ENCODE measurements at regions not wholly inside any gene's neighbourhood (a gene's known extent, or its start where the extent isn't known, plus 50 kb on each side); places are given as distances from the start of the nearest gene placed in this dataset.

DNA sequence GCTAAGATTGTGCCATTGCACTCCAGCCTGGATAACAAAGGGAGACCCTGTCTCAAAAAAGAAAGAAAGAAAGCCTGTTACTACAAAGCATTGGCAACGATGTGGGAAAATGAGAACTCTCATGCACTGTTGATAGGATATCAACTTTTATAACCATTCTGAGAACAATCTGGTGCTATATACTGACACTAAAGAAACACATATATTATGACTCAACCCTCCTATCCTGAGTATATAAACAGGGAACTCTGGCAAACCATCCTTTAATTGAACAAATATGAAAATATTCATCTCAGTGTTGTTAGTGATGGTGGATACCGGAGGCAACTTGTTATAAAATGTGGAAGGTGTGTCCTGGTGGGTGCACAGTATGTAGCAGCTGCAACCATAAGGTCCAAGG, 53.0 kb upstream of the SOD3 start:
- ATAC-seq (ENCODE audit: low read depth in 2 of 2) (no peak), DNase-seq (no peak)
- Mint-ChIP-seq H3K36me3 (no peaks in the 10 kb centered on the region), H3K4me1 (no peaks in the 10 kb centered on the region), H3K27ac (no peak overlapping the region), H3K4me3 (no peak overlapping the region), H3K27me3 (peaks cover 4% of the 10 kb centered on the region), H3K9me3 (peaks cover 0 to 13% (median 5%) of the 10 kb centered on the region in 7 donors)
- Histone ChIP-seq H3K9me3 (ENCODE audit: control insufficient read depth in 2 of 2, low read length in 2 of 2) (peaks cover 0 to 4% of the 10 kb centered on the region in 2 experiments), H3K4me1 (ENCODE audit: control insufficient read depth, insufficient read depth, low read length, poor library complexity, severe bottlenecking) (no peaks in the 10 kb centered on the region), H3K27me3 (ENCODE audit: control insufficient read depth, insufficient read depth, low read length) (no peaks in the 10 kb centered on the region), H3K36me3 (ENCODE audit: control insufficient read depth, insufficient read depth, low read length) (no peaks in the 10 kb centered on the region), H3K4me3 (ENCODE audit: low read depth, low read length) (no peak overlapping the region), H3K27ac (ENCODE audit: insufficient read depth, low read length, poor library complexity, severe bottlenecking) (no peak overlapping the region)

DNA sequence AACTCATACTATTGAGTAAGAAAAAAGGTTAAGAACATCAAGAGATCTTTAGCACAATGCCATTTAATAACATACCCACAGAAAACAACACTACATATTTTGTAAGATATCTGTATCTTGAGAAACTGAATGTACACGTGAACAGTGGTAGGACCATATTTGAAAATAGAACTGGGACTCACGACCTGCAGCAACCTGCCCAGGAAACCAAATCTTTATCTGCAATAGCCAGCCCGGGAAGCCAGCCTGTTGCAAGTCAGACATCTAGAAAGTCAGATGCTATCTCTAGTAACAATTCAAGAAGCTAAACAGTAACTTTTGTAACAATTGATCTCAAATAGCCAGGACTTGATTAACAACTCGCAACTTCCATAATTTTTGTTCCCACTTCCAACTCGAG, 52.6 kb upstream of the SOD3 start:
- Histone ChIP-seq H3K36me3 (ENCODE audit: control insufficient read depth, insufficient read depth, low read length) (no peaks in the 10 kb centered on the region), H3K27me3 (ENCODE audit: control insufficient read depth, insufficient read depth, low read length) (no peaks in the 10 kb centered on the region), H3K4me3 (ENCODE audit: low read depth, low read length) (no peak overlapping the region), H3K27ac (ENCODE audit: insufficient read depth, low read length, poor library complexity, severe bottlenecking) (no peak overlapping the region), H3K4me1 (ENCODE audit: control insufficient read depth, insufficient read depth, low read length, poor library complexity, severe bottlenecking) (no peaks in the 10 kb centered on the region), H3K9me3 (ENCODE audit: control insufficient read depth in 2 of 2, low read length in 2 of 2) (peaks cover 0 to under 1% of the 10 kb centered on the region in 2 experiments)
- peaks cover 4% of the 10 kb centered on the region for H3K27me3 Mint-ChIP-seq
- DNase-seq (no peak), ATAC-seq (ENCODE audit: low read depth in 2 of 2) (no peak)
- H3K9me3 Mint-ChIP-seq: peaks cover 0 to 14% (median 2%) of the 10 kb centered on the region in 7 donors
- H3K4me3 Mint-ChIP-seq: no peak overlapping the region
- H3K4me1 Mint-ChIP-seq: no peaks in the 10 kb centered on the region
- H3K36me3 Mint-ChIP-seq: no peaks in the 10 kb centered on the region
- no peak overlapping the region for H3K27ac Mint-ChIP-seq

DNA sequence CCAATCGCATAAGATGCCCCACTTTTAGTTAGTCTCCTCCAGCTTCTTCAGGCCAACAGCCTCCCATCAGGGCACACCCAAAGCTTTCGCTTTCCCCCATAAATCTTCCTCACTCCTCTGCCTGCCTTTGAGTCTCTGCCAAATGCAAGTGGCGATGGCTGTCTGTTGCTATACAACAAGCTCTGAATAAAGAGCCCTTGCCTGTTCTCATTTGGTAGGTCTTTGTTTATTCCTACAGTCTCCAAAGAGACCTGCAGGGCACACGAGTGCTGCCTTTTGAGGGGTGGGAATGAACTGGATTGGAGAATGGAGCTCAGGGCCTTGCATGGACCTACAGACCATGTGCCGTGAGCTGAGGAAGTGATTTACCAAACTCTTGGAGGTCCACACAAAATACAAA, 52.2 kb upstream of the SOD3 start:
- H3K9me3 ChIP-seq (ENCODE audit: control insufficient read depth in 2 of 2, low read length in 2 of 2): no peaks in the 10 kb centered on the region
- no peaks in the 10 kb centered on the region for H3K27me3 ChIP-seq (ENCODE audit: control insufficient read depth, insufficient read depth, low read length)
- Mint-ChIP-seq H3K27ac (no peak overlapping the region), H3K4me3 (no peak overlapping the region), H3K9me3 (peaks cover 0 to 16% (median 2%) of the 10 kb centered on the region in 7 donors), H3K27me3 (peaks cover 4% of the 10 kb centered on the region), H3K36me3 (no peaks in the 10 kb centered on the region), H3K4me1 (no peaks in the 10 kb centered on the region)
- no peaks in the 10 kb centered on the region for H3K4me1 ChIP-seq (ENCODE audit: control insufficient read depth, insufficient read depth, low read length, poor library complexity, severe bottlenecking)
- no peaks in the 10 kb centered on the region for H3K36me3 ChIP-seq (ENCODE audit: control insufficient read depth, insufficient read depth, low read length)
- no peak overlapping the region for H3K4me3 ChIP-seq (ENCODE audit: low read depth, low read length)
- DNase-seq (no peak), ATAC-seq (ENCODE audit: low read depth in 2 of 2) (no peak)
- H3K27ac ChIP-seq (ENCODE audit: insufficient read depth, low read length, poor library complexity, severe bottlenecking): no peak overlapping the region

DNA sequence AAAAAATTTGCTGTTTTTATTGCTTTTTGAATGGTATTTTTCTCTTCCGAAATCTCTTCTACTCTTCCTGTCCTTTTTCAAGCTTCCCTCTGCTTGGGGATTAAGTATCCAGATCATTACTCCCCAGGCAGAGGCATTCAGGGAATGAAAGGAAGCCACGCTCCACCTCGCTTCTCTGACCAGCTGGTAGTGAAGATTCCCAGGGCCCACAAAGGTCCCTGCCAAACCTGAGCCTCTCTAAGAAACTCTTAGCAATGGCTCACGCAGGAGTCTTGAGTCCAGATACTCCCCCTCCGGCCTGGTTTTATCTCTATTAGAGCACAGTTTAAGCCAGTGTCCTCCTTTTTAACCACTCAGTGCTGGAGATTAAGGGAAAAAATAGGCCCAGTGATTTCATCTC, 51.4 kb upstream of the SOD3 start:
- Histone ChIP-seq H3K4me1 (ENCODE audit: control insufficient read depth, insufficient read depth, low read length, poor library complexity, severe bottlenecking) (no peaks in the 10 kb centered on the region), H3K9me3 (ENCODE audit: control insufficient read depth in 2 of 2, low read length in 2 of 2) (no peaks in the 10 kb centered on the region), H3K36me3 (ENCODE audit: control insufficient read depth, insufficient read depth, low read length) (no peaks in the 10 kb centered on the region), H3K27ac (ENCODE audit: insufficient read depth, low read length, poor library complexity, severe bottlenecking) (no peak overlapping the region), H3K27me3 (ENCODE audit: control insufficient read depth, insufficient read depth, low read length) (no peaks in the 10 kb centered on the region), H3K4me3 (ENCODE audit: low read depth, low read length) (no peak overlapping the region)
- ATAC-seq (ENCODE audit: low read depth in 2 of 2) (no peak), DNase-seq (no peak)
- H3K4me1 Mint-ChIP-seq: no peaks in the 10 kb centered on the region
- H3K9me3 Mint-ChIP-seq: peaks cover 0 to 13% (median 0%) of the 10 kb centered on the region in 7 donors
- no peak overlapping the region for H3K4me3 Mint-ChIP-seq
- no peak overlapping the region for H3K27ac Mint-ChIP-seq
- H3K27me3 Mint-ChIP-seq: peaks cover 4% of the 10 kb centered on the region
- no peaks in the 10 kb centered on the region for H3K36me3 Mint-ChIP-seq

DNA sequence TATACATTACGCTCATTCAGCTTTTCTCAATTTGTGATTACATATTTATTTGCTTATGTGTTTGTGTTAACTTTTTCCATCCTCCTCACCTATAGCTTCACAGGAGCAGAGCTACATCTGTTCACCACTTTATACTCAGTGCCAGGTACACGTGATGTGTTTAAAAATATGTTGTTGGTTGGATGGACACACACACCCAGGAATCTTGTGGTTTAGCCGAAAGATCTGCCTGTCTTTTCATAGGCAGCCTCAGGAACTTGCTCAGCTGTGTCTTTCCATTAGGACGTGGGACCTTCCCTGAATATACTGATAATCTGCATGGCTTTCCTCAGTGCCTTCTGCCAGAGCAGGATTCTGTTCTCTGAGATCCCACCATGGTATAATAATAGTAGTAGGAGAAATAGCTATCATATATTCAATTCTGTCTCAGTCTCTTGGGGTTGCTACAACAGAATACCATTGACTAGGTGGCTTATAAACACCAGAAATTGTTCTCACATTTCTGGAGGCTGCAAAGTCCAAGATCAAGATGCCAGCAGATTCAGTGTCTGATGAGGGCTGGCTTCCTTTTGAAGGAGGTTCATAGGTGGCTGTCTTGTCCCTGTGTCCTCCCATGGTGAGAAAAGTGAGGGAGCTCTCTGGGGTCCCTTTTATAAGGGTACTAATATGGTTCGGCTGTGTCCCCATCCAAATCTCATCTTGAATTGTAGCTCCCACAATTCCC, 50.0 kb upstream of the SOD3 start:
- Mint-ChIP-seq H3K4me3 (no peak overlapping the region), H3K9me3 (peaks cover 0 to 13% (median 0%) of the 10 kb centered on the region in 7 donors), H3K27ac (no peak overlapping the region), H3K4me1 (no peaks in the 10 kb centered on the region), H3K27me3 (peaks cover 4% of the 10 kb centered on the region), H3K36me3 (no peaks in the 10 kb centered on the region)
- no peak overlapping the region for H3K4me3 ChIP-seq (ENCODE audit: low read depth, low read length)
- no peaks in the 10 kb centered on the region for H3K4me1 ChIP-seq (ENCODE audit: control insufficient read depth, insufficient read depth, low read length, poor library complexity, severe bottlenecking)
- no peaks in the 10 kb centered on the region for H3K36me3 ChIP-seq (ENCODE audit: control insufficient read depth, insufficient read depth, low read length)
- ATAC-seq (ENCODE audit: low read depth in 2 of 2) (no peak), DNase-seq (no peak)
- no peaks in the 10 kb centered on the region for H3K27me3 ChIP-seq (ENCODE audit: control insufficient read depth, insufficient read depth, low read length)
- H3K27ac ChIP-seq (ENCODE audit: insufficient read depth, low read length, poor library complexity, severe bottlenecking): no peak overlapping the region
- H3K9me3 ChIP-seq (ENCODE audit: control insufficient read depth in 2 of 2, low read length in 2 of 2): no peaks in the 10 kb centered on the region
